ENCODE measurements at regions not wholly inside any gene's neighbourhood (a gene's known extent, or its start where the extent isn't known, plus 50 kb on each side); places are given as distances from the start of the nearest gene placed in this dataset.
"Not testable (repeated sequence)": the region's sequence is repeated elsewhere in the genome, so short reads cannot be mapped to it uniquely, and the experiment has no call there.

- H3K9me2 ChIP-seq (ENCODE audit: insufficient read depth, low read length) = no peaks in the 10 kb centered on the region
- no peak overlapping the region for H3K4me2 ChIP-seq (ENCODE audit: low read length)
- no peak overlapping the region for H3K27ac ChIP-seq (ENCODE audit: low read depth, low read length, poor library complexity, severe bottlenecking)
- H2AFZ ChIP-seq (ENCODE audit: low read length) = no peak overlapping the region
- BruUV-seq (replicated peaks) = no TSS peak
- H4K20me1 ChIP-seq (ENCODE audit: insufficient read depth, low read length) = no peaks in the 10 kb centered on the region
- CTCF ChIA-PET (ENCODE audit: unreplicated experiment) = no interaction called here
- no peaks in the 10 kb centered on the region for H3K79me2 ChIP-seq (ENCODE audit: insufficient read depth, low read depth, low read length)
- no peaks in the 10 kb centered on the region for H3K9me3 ChIP-seq (ENCODE audit: low read length)
- intact Hi-C loops (cut with micrococcal nuclease; ENCODE audit: unreplicated experiment) = no loop called here
- TF ChIP-seq CTCF (conservative IDR thresholded peaks at IDR 0.05; ENCODE audit: low read length) = no peak
- TF ChIP-seq EZH2phosphoT487 (IDR thresholded peaks at IDR 0.05; ENCODE audit: borderline replicate concordance, low read depth, low read length) = no peak
- no peaks in the 10 kb centered on the region for H3K4me1 ChIP-seq (ENCODE audit: insufficient read depth, low read length, poor library complexity, severe bottlenecking)
- POLR2A ChIA-PET = no interaction called here
- no peak for DNase-seq (ENCODE audit: low spot score)
- no peaks in the 10 kb centered on the region for H3K36me3 ChIP-seq (ENCODE audit: insufficient read depth, low read length)
- no peak overlapping the region for H3K4me3 ChIP-seq (ENCODE audit: low read depth, low read length, poor library complexity, severe bottlenecking)
Observed at GRCh38 chr20:54347166-54347833, 128.1 kb upstream of the DOK5 start.

DNA sequence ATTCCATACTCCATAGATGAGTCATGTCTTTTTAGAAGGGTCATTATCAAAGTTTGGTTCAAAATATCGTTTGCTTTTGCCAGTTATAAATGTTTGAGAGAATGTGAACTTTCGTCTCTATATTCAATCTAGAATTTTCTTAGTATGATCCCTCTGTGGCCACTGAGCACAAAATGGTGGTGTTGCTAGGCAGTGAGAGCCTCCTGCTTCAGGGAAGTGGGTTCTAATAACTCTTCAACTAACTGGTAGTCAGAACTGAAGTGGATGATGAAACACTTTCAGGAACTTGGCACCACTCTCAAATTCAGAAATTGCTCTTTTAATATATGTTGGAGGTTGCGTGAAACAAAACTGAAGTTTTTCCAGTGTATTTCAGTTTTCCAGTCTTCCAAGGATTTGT, 125.0 kb upstream of the DOK5 start:
- Histone ChIP-seq H3K4me3 (ENCODE audit: low read depth, low read length, poor library complexity, severe bottlenecking) (no peak overlapping the region), H3K4me2 (ENCODE audit: low read length) (no peak overlapping the region), H3K9me2 (ENCODE audit: insufficient read depth, low read length) (no peaks in the 10 kb centered on the region), H2AFZ (ENCODE audit: low read length) (no peak overlapping the region), H3K79me2 (ENCODE audit: insufficient read depth, low read depth, low read length) (no peaks in the 10 kb centered on the region), H4K20me1 (ENCODE audit: insufficient read depth, low read length) (no peaks in the 10 kb centered on the region), H3K36me3 (ENCODE audit: insufficient read depth, low read length) (no peaks in the 10 kb centered on the region), H3K9me3 (ENCODE audit: low read length) (no peaks in the 10 kb centered on the region), H3K4me1 (ENCODE audit: insufficient read depth, low read length, poor library complexity, severe bottlenecking) (no peaks in the 10 kb centered on the region), H3K27ac (ENCODE audit: low read depth, low read length, poor library complexity, severe bottlenecking) (no peak overlapping the region)
- ChIA-PET CTCF (ENCODE audit: unreplicated experiment) (no interaction called here), POLR2A (interaction anchor here (1.0 kb wide), 1 partner anchor 30 kb away, joined by 3 read pairs; no protein-coding TSS in a partner anchor)
- no TSS peak for BruUV-seq (replicated peaks)
- intact Hi-C loops (cut with micrococcal nuclease; ENCODE audit: unreplicated experiment) = no loop called here
- DNase-seq (ENCODE audit: low spot score) = no peak
- TF ChIP-seq CTCF (conservative IDR thresholded peaks at IDR 0.05; ENCODE audit: low read length) (no peak), EZH2phosphoT487 (IDR thresholded peaks at IDR 0.05; ENCODE audit: borderline replicate concordance, low read depth, low read length) (no peak)

DNA sequence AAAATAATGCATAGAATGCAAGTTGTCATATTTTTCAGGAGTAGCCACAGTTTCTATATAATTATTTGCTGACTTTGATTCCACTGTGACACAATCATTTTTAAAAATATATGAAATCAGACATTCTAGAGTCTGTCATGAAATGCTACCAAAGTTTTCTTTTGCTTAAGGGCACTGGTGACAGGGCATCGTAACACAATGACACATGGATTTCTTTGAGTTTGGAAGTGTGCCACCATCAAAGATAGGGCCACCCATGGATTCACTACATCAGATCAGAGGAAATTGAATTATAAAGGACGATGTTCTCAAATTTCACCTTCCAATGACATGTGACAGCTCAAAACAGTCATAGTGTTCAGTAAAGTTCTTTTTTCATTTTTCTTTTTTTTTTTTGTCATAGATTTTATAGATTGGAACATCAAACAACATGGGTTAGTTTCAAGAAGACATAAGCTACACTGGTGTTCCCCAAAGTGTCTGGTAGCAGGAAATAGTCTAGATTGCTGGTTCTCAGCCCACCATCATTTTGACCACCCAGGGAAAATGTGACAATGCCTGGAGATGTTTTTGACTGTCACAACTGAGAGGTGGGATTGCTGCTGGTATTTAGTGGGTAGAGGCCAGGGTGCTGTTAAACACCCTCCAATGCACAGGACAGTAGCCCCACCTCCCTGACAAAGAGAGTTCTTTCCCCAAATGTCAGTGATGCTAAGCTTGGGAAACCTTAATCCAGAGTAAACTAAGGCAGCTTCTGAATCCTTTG, 123.8 kb upstream of the DOK5 start:
- Histone ChIP-seq H3K4me3 (ENCODE audit: low read depth, low read length, poor library complexity, severe bottlenecking) (no peak overlapping the region), H3K79me2 (ENCODE audit: insufficient read depth, low read depth, low read length) (no peaks in the 10 kb centered on the region), H3K4me2 (ENCODE audit: low read length) (no peak overlapping the region), H3K9me2 (ENCODE audit: insufficient read depth, low read length) (no peaks in the 10 kb centered on the region), H3K4me1 (ENCODE audit: insufficient read depth, low read length, poor library complexity, severe bottlenecking) (no peaks in the 10 kb centered on the region), H4K20me1 (ENCODE audit: insufficient read depth, low read length) (no peaks in the 10 kb centered on the region), H3K9me3 (ENCODE audit: low read length) (no peaks in the 10 kb centered on the region), H3K36me3 (ENCODE audit: insufficient read depth, low read length) (no peaks in the 10 kb centered on the region), H2AFZ (ENCODE audit: low read length) (no peak overlapping the region), H3K27ac (ENCODE audit: low read depth, low read length, poor library complexity, severe bottlenecking) (no peak overlapping the region)
- DNase-seq (ENCODE audit: low spot score) = no peak
- no TSS peak for BruUV-seq (replicated peaks)
- TF ChIP-seq EZH2phosphoT487 (IDR thresholded peaks at IDR 0.05; ENCODE audit: borderline replicate concordance, low read depth, low read length) = no peak
- TF ChIP-seq CTCF (conservative IDR thresholded peaks at IDR 0.05; ENCODE audit: low read length) = no peak
- intact Hi-C loops (cut with micrococcal nuclease; ENCODE audit: unreplicated experiment) = no loop called here
- CTCF ChIA-PET (ENCODE audit: unreplicated experiment) = no interaction called here
- POLR2A ChIA-PET = interaction anchor here (0.7 kb wide), 1 partner anchor 73 kb away, joined by 3 read pairs; no protein-coding TSS in a partner anchor

DNA sequence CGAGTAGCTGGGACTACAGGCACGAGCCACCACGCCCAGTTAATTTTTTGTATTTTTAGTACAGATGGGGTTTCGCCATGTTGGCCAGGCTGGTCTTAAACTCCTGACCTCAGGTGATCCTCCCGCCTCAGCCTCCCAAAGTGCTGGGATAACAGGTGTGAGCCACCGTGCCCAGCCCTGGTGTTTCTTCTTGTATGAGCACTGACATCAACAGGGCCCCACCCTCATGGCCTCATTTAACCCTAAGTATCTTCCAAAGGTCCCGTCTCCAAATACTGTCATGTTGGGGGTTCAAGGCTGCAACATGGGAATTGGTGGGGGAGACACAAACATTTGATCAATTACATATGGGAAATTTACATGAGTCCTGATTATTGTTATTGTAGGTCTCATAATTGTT, 122.9 kb upstream of the DOK5 start:
- intact Hi-C loops (cut with micrococcal nuclease; ENCODE audit: unreplicated experiment); CTCF ChIA-PET (ENCODE audit: unreplicated experiment); H2AFZ ChIP-seq (ENCODE audit: low read length); H3K9me3 ChIP-seq (ENCODE audit: low read length); H4K20me1 ChIP-seq (ENCODE audit: insufficient read depth, low read length); H3K4me3 ChIP-seq (ENCODE audit: low read depth, low read length, poor library complexity, severe bottlenecking); H3K79me2 ChIP-seq (ENCODE audit: insufficient read depth, low read depth, low read length); H3K36me3 ChIP-seq (ENCODE audit: insufficient read depth, low read length); BruUV-seq (replicated peaks); DNase-seq (ENCODE audit: low spot score); POLR2A ChIA-PET; H3K27ac ChIP-seq (ENCODE audit: low read depth, low read length, poor library complexity, severe bottlenecking); H3K4me1 ChIP-seq (ENCODE audit: insufficient read depth, low read length, poor library complexity, severe bottlenecking); H3K9me2 ChIP-seq (ENCODE audit: insufficient read depth, low read length); H3K4me2 ChIP-seq (ENCODE audit: low read length): not testable (repeated sequence)

Measured in OCI-LY7 (cell line).